Activated T-helper 17 cell treated with anti-CD3 and anti-CD28 coated beads, Interleukin-2, amount 50 U/mL, for 72 hours (primary cell): ENCODE measurements at regions not wholly inside any gene's neighbourhood (a gene's known extent, or its start where the extent isn't known, plus 50 kb on each side); places are given as distances from the start of the nearest gene placed in this dataset.

Experiments
- ATAC-seq: fragments of 150-1000 bp; cut with Tn5 transposase; replicated peaks from 2 replicates; pipeline ENCODE4 v1.10.0; 2021; ENCODE audit warnings: mild to moderate bottlenecking, moderate library complexity
- H3K27ac Mint-ChIP-seq: one replicate; pipeline ENCODE4 v1.8.0; 2022; ENCODE audit warnings: mixed read lengths
- H3K27me3 Mint-ChIP-seq: one replicate; pipeline ENCODE4 v1.8.0; 2022; ENCODE audit warnings: mixed read lengths
- H3K36me3 Mint-ChIP-seq: one replicate; pipeline ENCODE4 v1.8.0; 2022; ENCODE audit warnings: low read depth, mild to moderate bottlenecking, mixed read lengths
- H3K4me1 Mint-ChIP-seq: one replicate; pipeline ENCODE4 v1.8.0; 2022; ENCODE audit warnings: mixed read lengths
- H3K4me3 Mint-ChIP-seq: one replicate; pipeline ENCODE4 v1.8.0; 2022; ENCODE audit warnings: mild to moderate bottlenecking, mixed read lengths
- H3K9me3 Mint-ChIP-seq: one replicate; pipeline ENCODE4 v1.8.0; 2022; ENCODE audit warnings: mixed read lengths

- Mint-ChIP-seq H3K4me3 (no peak overlapping the region), H3K9me3 (peaks cover 6% of the 10 kb centered on the region), H3K27ac (no peak overlapping the region), H3K36me3 (no peaks in the 10 kb centered on the region), H3K4me1 (no peaks in the 10 kb centered on the region), H3K27me3 (no peaks in the 10 kb centered on the region)
- ATAC-seq = no peak
These were observed 468.7 kb downstream of the ANKRD50 start for GRCh38 chr4:124243671-124244366.

GRCh38 chr4:124253080-124253479 is 459.5 kb downstream of the ANKRD50 start:
- Mint-ChIP-seq H3K27ac (no peak overlapping the region), H3K4me3 (no peak overlapping the region), H3K9me3 (no peaks in the 10 kb centered on the region), H3K27me3 (peaks cover 6% of the 10 kb centered on the region), H3K36me3 (no peaks in the 10 kb centered on the region), H3K4me1 (no peaks in the 10 kb centered on the region)
- ATAC-seq = no peak

- no peak overlapping the region for H3K27ac Mint-ChIP-seq
- no peaks in the 10 kb centered on the region for H3K4me1 Mint-ChIP-seq
- no peak for ATAC-seq
- no peak overlapping the region for H3K4me3 Mint-ChIP-seq
- no peaks in the 10 kb centered on the region for H3K9me3 Mint-ChIP-seq
- no peaks in the 10 kb centered on the region for H3K27me3 Mint-ChIP-seq
- no peaks in the 10 kb centered on the region for H3K36me3 Mint-ChIP-seq
These were observed 450.0 kb downstream of the ANKRD50 start for GRCh38 chr4:124262211-124263179.

- H3K9me3 Mint-ChIP-seq = no peaks in the 10 kb centered on the region
- no peaks in the 10 kb centered on the region for H3K36me3 Mint-ChIP-seq
- H3K27me3 Mint-ChIP-seq = no peaks in the 10 kb centered on the region
- ATAC-seq = no peak
- no peak overlapping the region for H3K4me3 Mint-ChIP-seq
- H3K27ac Mint-ChIP-seq = no peak overlapping the region
- no peaks in the 10 kb centered on the region for H3K4me1 Mint-ChIP-seq
These were observed 446.8 kb downstream of the ANKRD50 start for GRCh38 chr4:124265701-124266100.

GRCh38 chr4:124266721-124267120 is 445.8 kb downstream of the ANKRD50 start:
- H3K9me3 Mint-ChIP-seq = no peaks in the 10 kb centered on the region
- no peaks in the 10 kb centered on the region for H3K27me3 Mint-ChIP-seq
- no peak for ATAC-seq
- H3K36me3 Mint-ChIP-seq = no peaks in the 10 kb centered on the region
- H3K4me1 Mint-ChIP-seq = no peaks in the 10 kb centered on the region
- no peak overlapping the region for H3K27ac Mint-ChIP-seq
- no peak overlapping the region for H3K4me3 Mint-ChIP-seq

GRCh38 chr4:124276461-124276860 is 436.1 kb downstream of the ANKRD50 start:
- Mint-ChIP-seq H3K9me3 (peaks cover 3% of the 10 kb centered on the region), H3K4me3 (no peak overlapping the region), H3K36me3 (no peaks in the 10 kb centered on the region), H3K4me1 (no peaks in the 10 kb centered on the region), H3K27ac (no peak overlapping the region), H3K27me3 (peaks cover 5% of the 10 kb centered on the region)
- no peak for ATAC-seq

- peaks cover 5% of the 10 kb centered on the region for H3K27me3 Mint-ChIP-seq
- no peaks in the 10 kb centered on the region for H3K9me3 Mint-ChIP-seq
- no peak overlapping the region for H3K4me3 Mint-ChIP-seq
- no peaks in the 10 kb centered on the region for H3K36me3 Mint-ChIP-seq
- no peaks in the 10 kb centered on the region for H3K4me1 Mint-ChIP-seq
- ATAC-seq = no peak
- no peak overlapping the region for H3K27ac Mint-ChIP-seq
These were observed 434.8 kb downstream of the ANKRD50 start for GRCh38 chr4:124277691-124278090.

GRCh38 chr4:124278477-124278876 is 434.1 kb downstream of the ANKRD50 start:
- no peak overlapping the region for H3K4me3 Mint-ChIP-seq
- ATAC-seq = no peak
- no peaks in the 10 kb centered on the region for H3K9me3 Mint-ChIP-seq
- no peaks in the 10 kb centered on the region for H3K4me1 Mint-ChIP-seq
- no peaks in the 10 kb centered on the region for H3K36me3 Mint-ChIP-seq
- peaks cover 5% of the 10 kb centered on the region for H3K27me3 Mint-ChIP-seq
- H3K27ac Mint-ChIP-seq = no peak overlapping the region

GRCh38 chr4:124279741-124280140 is 432.8 kb downstream of the ANKRD50 start:
- Mint-ChIP-seq H3K4me3 (no peak overlapping the region), H3K27ac (no peak overlapping the region), H3K27me3 (peaks cover 5% of the 10 kb centered on the region), H3K4me1 (no peaks in the 10 kb centered on the region), H3K9me3 (no peaks in the 10 kb centered on the region), H3K36me3 (no peaks in the 10 kb centered on the region)
- ATAC-seq = no peak

- no peak for ATAC-seq
- Mint-ChIP-seq H3K27ac (no peak overlapping the region), H3K9me3 (no peaks in the 10 kb centered on the region), H3K27me3 (no peaks in the 10 kb centered on the region), H3K36me3 (no peaks in the 10 kb centered on the region), H3K4me1 (no peaks in the 10 kb centered on the region), H3K4me3 (no peak overlapping the region)
These were observed 430.1 kb downstream of the ANKRD50 start for GRCh38 chr4:124282301-124282898.

- H3K27me3 Mint-ChIP-seq = peaks cover 6% of the 10 kb centered on the region
- H3K9me3 Mint-ChIP-seq = no peaks in the 10 kb centered on the region
- no peak for ATAC-seq
- H3K36me3 Mint-ChIP-seq = no peaks in the 10 kb centered on the region
- H3K4me3 Mint-ChIP-seq = no peak overlapping the region
- H3K4me1 Mint-ChIP-seq = no peaks in the 10 kb centered on the region
- no peak overlapping the region for H3K27ac Mint-ChIP-seq
These were observed 423.6 kb downstream of the ANKRD50 start for GRCh38 chr4:124288706-124289486.

- H3K36me3 Mint-ChIP-seq = no peaks in the 10 kb centered on the region
- H3K27me3 Mint-ChIP-seq = peaks cover 10% of the 10 kb centered on the region
- H3K4me1 Mint-ChIP-seq = no peaks in the 10 kb centered on the region
- no peaks in the 10 kb centered on the region for H3K9me3 Mint-ChIP-seq
- H3K27ac Mint-ChIP-seq = no peak overlapping the region
- H3K4me3 Mint-ChIP-seq = no peak overlapping the region
- ATAC-seq = no peak
These were observed 421.9 kb downstream of the ANKRD50 start for GRCh38 chr4:124290678-124291077.

GRCh38 chr4:124295413-124295812 is 417.1 kb downstream of the ANKRD50 start:
- Mint-ChIP-seq H3K27me3 (peaks cover 4% of the 10 kb centered on the region), H3K4me3 (no peak overlapping the region), H3K27ac (no peak overlapping the region), H3K9me3 (no peaks in the 10 kb centered on the region), H3K36me3 (no peaks in the 10 kb centered on the region), H3K4me1 (no peaks in the 10 kb centered on the region)
- no peak for ATAC-seq

- H3K27ac Mint-ChIP-seq = no peak overlapping the region
- H3K9me3 Mint-ChIP-seq = no peaks in the 10 kb centered on the region
These were observed 407.6 kb downstream of the ANKRD50 start for GRCh38 chr4:124304941-124305340.

More at GRCh38 chr4:124304941-124305340, 407.6 kb downstream of the ANKRD50 start:
- Mint-ChIP-seq H3K4me1 (no peaks in the 10 kb centered on the region), H3K27me3 (peaks cover 3% of the 10 kb centered on the region), H3K4me3 (no peak overlapping the region), H3K36me3 (no peaks in the 10 kb centered on the region)
- no peak for ATAC-seq
